ENCODE measurements at regions not wholly inside any gene's neighbourhood (a gene's known extent, or its start where the extent isn't known, plus 50 kb on each side); places are given as distances from the start of the nearest gene placed in this dataset.

DNA sequence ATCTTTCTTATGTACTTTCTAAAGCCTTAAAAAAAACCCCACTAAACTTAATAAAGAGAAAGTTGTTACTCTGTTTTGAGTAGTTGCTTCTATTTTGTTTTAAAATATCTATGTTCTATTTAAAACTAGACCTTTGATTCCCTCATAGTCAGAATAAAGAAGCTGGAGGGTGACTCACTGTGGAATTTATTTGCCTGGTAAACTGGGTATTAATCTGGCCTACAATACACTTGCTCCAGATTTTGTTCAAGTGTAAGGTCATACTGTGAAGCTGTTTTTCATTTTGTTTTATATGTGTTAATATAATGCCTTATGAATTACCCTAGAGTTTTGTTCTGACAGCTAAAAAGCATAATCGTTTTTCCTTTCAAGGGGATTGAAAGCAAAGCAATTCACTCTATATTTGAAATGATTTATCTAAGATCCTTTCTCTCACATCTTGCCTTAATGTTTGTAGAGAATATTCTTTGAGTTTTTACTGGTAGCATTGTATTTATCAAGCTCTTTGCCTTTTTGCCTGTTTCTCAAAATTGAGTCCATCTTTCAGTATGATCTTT is 277.4 kb upstream of the PITX2 start:
- TF ChIP-seq, protein P1, sequence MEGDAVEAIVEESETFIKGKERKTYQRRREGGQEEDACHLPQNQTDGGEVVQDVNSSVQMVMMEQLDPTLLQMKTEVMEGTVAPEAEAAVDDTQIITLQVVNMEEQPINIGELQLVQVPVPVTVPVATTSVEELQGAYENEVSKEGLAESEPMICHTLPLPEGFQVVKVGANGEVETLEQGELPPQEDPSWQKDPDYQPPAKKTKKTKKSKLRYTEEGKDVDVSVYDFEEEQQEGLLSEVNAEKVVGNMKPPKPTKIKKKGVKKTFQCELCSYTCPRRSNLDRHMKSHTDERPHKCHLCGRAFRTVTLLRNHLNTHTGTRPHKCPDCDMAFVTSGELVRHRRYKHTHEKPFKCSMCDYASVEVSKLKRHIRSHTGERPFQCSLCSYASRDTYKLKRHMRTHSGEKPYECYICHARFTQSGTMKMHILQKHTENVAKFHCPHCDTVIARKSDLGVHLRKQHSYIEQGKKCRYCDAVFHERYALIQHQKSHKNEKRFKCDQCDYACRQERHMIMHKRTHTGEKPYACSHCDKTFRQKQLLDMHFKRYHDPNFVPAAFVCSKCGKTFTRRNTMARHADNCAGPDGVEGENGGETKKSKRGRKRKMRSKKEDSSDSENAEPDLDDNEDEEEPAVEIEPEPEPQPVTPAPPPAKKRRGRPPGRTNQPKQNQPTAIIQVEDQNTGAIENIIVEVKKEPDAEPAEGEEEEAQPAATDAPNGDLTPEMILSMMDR (IDR thresholded peaks at IDR 0.05) = no peak
- no peak for TF ChIP-seq POLR2A (IDR thresholded peaks at IDR 0.05)
